AG10803 (cell line): ENCODE measurements at regions not wholly inside any gene's neighbourhood (a gene's known extent, or its start where the extent isn't known, plus 50 kb on each side); places are given as distances from the start of the nearest gene placed in this dataset.

Experiments
- DNase-seq: peaks from one replicate; pipeline ENCODE4 v3.0.0; 2010; ENCODE audit warnings: low read depth
- H3K4me3 ChIP-seq: 2 replicates; pipeline ENCODE4 v1.5.1; 2011; ENCODE audit warnings: mild to moderate bottlenecking, low read length, control low read depth
- CTCF ChIP-seq: conservative IDR thresholded peaks from 2 replicates; pipeline ENCODE4 v1.5.1; 2011; ENCODE audit warnings: mild to moderate bottlenecking, low read length, control low read depth, inconsistent platforms

DNA sequence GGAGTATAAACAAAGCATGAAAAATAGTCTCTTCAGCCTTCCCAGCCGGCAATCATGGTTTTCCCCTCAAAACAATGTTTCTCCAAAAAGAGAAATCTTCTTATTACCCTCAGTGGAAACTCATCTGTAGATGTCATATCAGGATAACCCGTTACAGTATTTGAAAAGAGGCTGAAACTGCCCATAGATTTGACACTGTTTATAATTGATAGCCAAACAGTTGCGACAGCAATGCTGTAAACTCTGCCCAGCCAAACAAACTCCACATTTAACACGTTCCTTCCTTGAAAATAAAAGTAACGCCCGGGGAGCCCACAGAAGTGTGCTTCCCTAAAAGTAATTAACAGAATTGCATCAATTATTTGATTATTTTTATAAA is 201.3 kb upstream of the FOXN3 start:
- peak overlapping the region; percentile 78 for H3K4me3 ChIP-seq
- peak; percentile 47 for DNase-seq
- no peak for TF ChIP-seq CTCF

GRCh38 chr14:89617481-89618329 is 200.7 kb upstream of the FOXN3 start:
- TF ChIP-seq CTCF: no peak
- H3K4me3 ChIP-seq: peak overlapping the region; percentile 78
- DNase-seq: peak; percentile 54

GRCh38 chr14:89616852-89617341 is 199.9 kb upstream of the FOXN3 start:
- H3K4me3 ChIP-seq: peak overlapping the region; percentile 78; the same call in 1 of the 2 replicates
- DNase-seq: peak; percentile 53
- no peak for TF ChIP-seq CTCF

- no peak for TF ChIP-seq CTCF
- DNase-seq: no peak
- H3K4me3 ChIP-seq: no peak overlapping the region
Observed at GRCh38 chr14:89616425-89616824, 199.4 kb upstream of the FOXN3 start.

- no peak for TF ChIP-seq CTCF
- no peak overlapping the region for H3K4me3 ChIP-seq
- DNase-seq: no peak
Observed at GRCh38 chr14:89615421-89615820, 198.4 kb upstream of the FOXN3 start.

DNA sequence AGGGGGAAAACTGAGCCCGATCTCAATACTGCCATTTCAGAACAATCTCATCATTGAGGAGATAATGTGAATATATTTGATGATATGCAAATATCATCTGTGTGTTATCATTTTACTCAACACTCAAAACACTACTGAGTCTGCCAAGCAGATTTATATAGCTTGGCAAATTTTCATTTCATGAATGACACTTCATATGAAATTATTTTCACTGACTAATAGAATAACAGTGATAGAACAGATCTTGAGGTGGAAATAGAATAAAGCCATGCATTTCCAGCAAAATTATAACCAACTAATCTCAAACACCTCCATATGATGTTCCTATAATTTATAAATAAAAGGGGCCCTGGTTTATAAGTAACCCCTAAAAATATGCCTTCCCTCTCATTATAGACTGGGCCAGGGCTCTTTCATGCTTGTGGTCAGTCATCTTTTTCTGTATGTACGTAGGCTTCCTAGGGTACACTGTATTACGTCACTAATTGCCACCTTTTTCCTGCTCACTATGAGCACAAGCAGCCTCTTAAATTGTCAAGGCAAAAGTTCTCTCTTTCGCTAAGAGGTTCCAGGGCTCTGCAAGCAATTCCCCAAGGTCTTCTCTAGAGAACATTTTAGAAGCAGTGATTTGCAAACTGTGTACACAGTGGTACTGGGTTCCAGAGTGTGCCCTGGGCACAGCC is 197.1 kb upstream of the FOXN3 start:
- no peak overlapping the region for H3K4me3 ChIP-seq
- TF ChIP-seq CTCF: no peak
- DNase-seq: no peak
